22Rv1 (cell line): ENCODE measurements at regions not wholly inside any gene's neighbourhood (a gene's known extent, or its start where the extent isn't known, plus 50 kb on each side); places are given as distances from the start of the nearest gene placed in this dataset.
"Not testable (repeated sequence)": the region's sequence is repeated elsewhere in the genome, so short reads cannot be mapped to it uniquely, and the experiment has no call there.

ENCODE experiments used
- H3K27ac ChIP-seq: fragments of 450-650 bp; 2 replicates; pipeline ENCODE4 v1.5.1; 2017
- CTCF ChIP-seq: fragments of 450-650 bp; IDR thresholded peaks from 2 replicates; pipeline ENCODE4 v1.5.1; 2017; ENCODE audit warnings: mild to moderate bottlenecking
- ZFX ChIP-seq: fragments of 450-650 bp; IDR thresholded peaks from 2 replicates; pipeline ENCODE4 v1.6.1; 2017; ENCODE audit warnings: antibody characterized with exemption, borderline replicate concordance

GRCh38 chr2:35580956-35581355 is 774.6 kb upstream of the CRIM1 start:
- no peak for TF ChIP-seq ZFX
- no peak overlapping the region for H3K27ac ChIP-seq

- not testable (repeated sequence) for H3K27ac ChIP-seq
These were observed 787.0 kb upstream of the CRIM1 start for GRCh38 chr2:35568574-35568973.

GRCh38 chr2:35562488-35562887 is 793.1 kb upstream of the CRIM1 start:
- H3K27ac ChIP-seq, result no peak overlapping the region
- TF ChIP-seq CTCF (no peak), ZFX (no peak)

GRCh38 chr2:35548171-35548570 is 807.4 kb upstream of the CRIM1 start:
- no peak overlapping the region for H3K27ac ChIP-seq
- TF ChIP-seq ZFX, result no peak
- no peak for TF ChIP-seq CTCF

GRCh38 chr2:35545301-35545700 is 810.3 kb upstream of the CRIM1 start:
- no peak overlapping the region for H3K27ac ChIP-seq
- TF ChIP-seq ZFX (no peak), CTCF (no peak)

GRCh38 chr2:35538796-35539195 is 816.8 kb upstream of the CRIM1 start:
- H3K27ac ChIP-seq, result no peak overlapping the region
- TF ChIP-seq ZFX (no peak), CTCF (no peak)

- H3K27ac ChIP-seq, result no peak overlapping the region
- no peak for TF ChIP-seq ZFX
- no peak for TF ChIP-seq CTCF
These were observed 824.9 kb upstream of the CRIM1 start for GRCh38 chr2:35530615-35531135.

- TF ChIP-seq ZFX, result no peak
- TF ChIP-seq CTCF, result no peak
- H3K27ac ChIP-seq, result no peak overlapping the region
These were observed 828.8 kb upstream of the CRIM1 start for GRCh38 chr2:35526741-35527140.
